ENCODE measurements at regions not wholly inside any gene's neighbourhood (a gene's known extent, or its start where the extent isn't known, plus 50 kb on each side); places are given as distances from the start of the nearest gene placed in this dataset.

DNA sequence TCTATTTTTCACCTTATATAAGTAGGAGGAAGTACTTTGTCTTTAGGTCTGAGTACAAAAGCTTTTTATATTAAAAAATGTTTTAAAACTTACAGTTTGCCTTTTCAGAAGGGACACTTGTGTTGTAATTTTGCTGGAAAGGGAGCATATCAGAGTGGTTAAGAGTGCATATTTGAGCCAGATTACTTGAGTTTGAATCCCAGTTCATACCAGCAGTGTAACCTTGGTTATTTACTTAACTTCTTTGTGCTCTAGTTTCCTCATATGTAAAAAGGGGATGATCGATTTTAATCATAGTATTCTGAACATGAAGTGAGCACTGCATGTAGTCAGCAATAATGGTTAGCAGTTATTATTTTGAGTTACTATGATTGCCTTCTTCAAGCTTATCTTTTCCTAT is 78.3 kb upstream of the SLC4A4 start:
- no peaks in the 10 kb centered on the region for H3K9me3 ChIP-seq (ENCODE audit: control insufficient read depth in 2 of 2, insufficient read depth in 1 of 2, low read depth in 1 of 2, low read length in 1 of 2)
- H3K4me1 ChIP-seq (ENCODE audit: control insufficient read depth in 2 of 2, insufficient read depth in 2 of 2, low read length in 1 of 2), result peaks cover 0 to 2% of the 10 kb centered on the region in 2 donors
- no peaks in the 10 kb centered on the region for H3K27me3 ChIP-seq (ENCODE audit: control insufficient read depth in 1 of 2, insufficient read depth in 2 of 2, low read length in 2 of 2)
- no peak overlapping the region for H3K4me3 ChIP-seq (ENCODE audit: low read depth in 1 of 2, low read length in 2 of 2)
- no peak overlapping the region for H3K27ac ChIP-seq (ENCODE audit: low read depth in 2 of 2, low read length in 1 of 2)
- WGBS, 2 donors, result 37 to 55% methylated on average over 1 of the region's 1 CpG
- H3K36me3 ChIP-seq (ENCODE audit: control insufficient read depth in 2 of 2, insufficient read depth in 2 of 2, low read length in 1 of 2), result no peaks in the 10 kb centered on the region

DNA sequence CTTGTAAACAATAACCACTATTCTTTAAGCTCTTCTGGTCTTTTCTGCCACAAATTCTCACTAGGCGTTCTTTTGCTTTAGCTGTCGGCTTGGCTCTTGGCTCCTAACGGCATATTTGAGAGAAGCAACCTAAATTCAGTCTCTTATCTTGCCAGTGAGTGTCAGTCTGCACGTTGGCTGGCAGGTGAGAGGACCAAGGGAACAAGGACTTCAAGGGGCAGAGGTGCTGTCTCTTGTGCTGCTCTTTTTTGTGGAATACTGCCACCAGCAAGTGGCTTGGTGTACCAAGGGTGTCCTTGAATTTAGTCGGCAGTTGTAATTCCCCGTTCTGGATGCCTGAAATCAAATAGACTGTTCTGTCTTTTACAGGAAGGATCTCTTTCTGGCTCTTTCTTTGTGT is 77.8 kb upstream of the SLC4A4 start:
- no peaks in the 10 kb centered on the region for H3K9me3 ChIP-seq (ENCODE audit: control insufficient read depth in 2 of 2, insufficient read depth in 1 of 2, low read depth in 1 of 2, low read length in 1 of 2)
- WGBS, 2 donors, result 54 to 61% methylated on average over 6 of the region's 6 CpGs
- H3K4me3 ChIP-seq (ENCODE audit: low read depth in 1 of 2, low read length in 2 of 2), result no peak overlapping the region
- H3K36me3 ChIP-seq (ENCODE audit: control insufficient read depth in 2 of 2, insufficient read depth in 2 of 2, low read length in 1 of 2), result no peaks in the 10 kb centered on the region
- peaks cover 0 to 2% of the 10 kb centered on the region in 2 donors for H3K4me1 ChIP-seq (ENCODE audit: control insufficient read depth in 2 of 2, insufficient read depth in 2 of 2, low read length in 1 of 2)
- no peak overlapping the region for H3K27ac ChIP-seq (ENCODE audit: low read depth in 2 of 2, low read length in 1 of 2)
- no peaks in the 10 kb centered on the region for H3K27me3 ChIP-seq (ENCODE audit: control insufficient read depth in 1 of 2, insufficient read depth in 2 of 2, low read length in 2 of 2)

DNA sequence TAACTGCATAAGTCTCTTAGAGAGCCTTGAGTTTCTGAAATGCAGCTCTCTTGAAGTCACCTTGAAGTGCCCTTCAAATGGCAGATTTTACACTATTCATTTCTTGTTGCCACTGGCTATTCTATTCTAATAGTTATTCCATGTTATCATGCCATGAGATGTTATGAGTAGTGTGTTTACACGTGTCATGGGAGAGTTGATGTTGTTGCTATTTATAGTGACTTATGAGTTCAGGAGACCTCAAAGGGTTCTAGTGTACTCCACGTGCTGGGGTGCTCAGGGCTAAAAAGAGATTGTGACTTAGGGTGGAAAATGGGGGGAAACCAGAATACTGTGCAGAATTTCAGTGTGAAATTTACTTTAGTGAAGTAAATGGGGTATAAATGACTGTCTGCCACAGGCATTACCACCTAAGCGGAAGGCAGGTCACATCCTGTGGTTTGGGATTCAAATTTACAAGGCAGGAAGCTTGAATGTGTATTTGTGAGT is 77.1 kb upstream of the SLC4A4 start:
- Histone ChIP-seq H3K27me3 (ENCODE audit: control insufficient read depth in 1 of 2, insufficient read depth in 2 of 2, low read length in 2 of 2) (no peaks in the 10 kb centered on the region), H3K9me3 (ENCODE audit: control insufficient read depth in 2 of 2, insufficient read depth in 1 of 2, low read depth in 1 of 2, low read length in 1 of 2) (no peaks in the 10 kb centered on the region), H3K4me3 (ENCODE audit: low read depth in 1 of 2, low read length in 2 of 2) (no peak overlapping the region), H3K4me1 (ENCODE audit: control insufficient read depth in 2 of 2, insufficient read depth in 2 of 2, low read length in 1 of 2) (peaks cover 0 to 2% of the 10 kb centered on the region in 2 donors), H3K27ac (ENCODE audit: low read depth in 2 of 2, low read length in 1 of 2) (no peak overlapping the region), H3K36me3 (ENCODE audit: control insufficient read depth in 2 of 2, insufficient read depth in 2 of 2, low read length in 1 of 2) (no peaks in the 10 kb centered on the region)
- 60 to 71% methylated on average over 3 of the region's 3 CpGs for WGBS, 2 donors

DNA sequence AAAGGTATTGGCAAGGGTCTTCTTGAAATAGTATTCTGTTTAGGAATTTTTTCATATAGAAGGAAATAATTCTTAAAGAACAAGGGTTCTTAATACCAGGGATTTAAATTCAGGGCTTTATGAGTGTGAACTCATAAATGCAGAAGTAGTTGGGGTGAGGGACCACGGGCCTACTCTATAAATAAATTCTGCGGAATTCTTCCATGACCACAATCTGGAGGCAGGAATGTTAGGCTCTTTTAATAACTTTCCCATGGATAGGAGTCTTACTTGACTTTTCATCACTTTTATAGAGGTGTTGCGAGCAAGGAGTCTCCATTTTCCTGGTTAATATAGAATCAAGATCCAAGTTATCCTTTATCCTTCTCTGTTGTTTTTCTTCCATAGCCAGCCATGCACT is 76.7 kb upstream of the SLC4A4 start:
- peaks cover 0 to 2% of the 10 kb centered on the region in 2 donors for H3K4me1 ChIP-seq (ENCODE audit: control insufficient read depth in 2 of 2, insufficient read depth in 2 of 2, low read length in 1 of 2)
- no peaks in the 10 kb centered on the region for H3K9me3 ChIP-seq (ENCODE audit: control insufficient read depth in 2 of 2, insufficient read depth in 1 of 2, low read depth in 1 of 2, low read length in 1 of 2)
- H3K27ac ChIP-seq (ENCODE audit: low read depth in 2 of 2, low read length in 1 of 2), result no peak overlapping the region
- H3K36me3 ChIP-seq (ENCODE audit: control insufficient read depth in 2 of 2, insufficient read depth in 2 of 2, low read length in 1 of 2), result no peaks in the 10 kb centered on the region
- no peak overlapping the region for H3K4me3 ChIP-seq (ENCODE audit: low read depth in 1 of 2, low read length in 2 of 2)
- WGBS, 2 donors, result 82 to 85% methylated on average over 3 of the region's 3 CpGs
- H3K27me3 ChIP-seq (ENCODE audit: control insufficient read depth in 1 of 2, insufficient read depth in 2 of 2, low read length in 2 of 2), result no peaks in the 10 kb centered on the region

DNA sequence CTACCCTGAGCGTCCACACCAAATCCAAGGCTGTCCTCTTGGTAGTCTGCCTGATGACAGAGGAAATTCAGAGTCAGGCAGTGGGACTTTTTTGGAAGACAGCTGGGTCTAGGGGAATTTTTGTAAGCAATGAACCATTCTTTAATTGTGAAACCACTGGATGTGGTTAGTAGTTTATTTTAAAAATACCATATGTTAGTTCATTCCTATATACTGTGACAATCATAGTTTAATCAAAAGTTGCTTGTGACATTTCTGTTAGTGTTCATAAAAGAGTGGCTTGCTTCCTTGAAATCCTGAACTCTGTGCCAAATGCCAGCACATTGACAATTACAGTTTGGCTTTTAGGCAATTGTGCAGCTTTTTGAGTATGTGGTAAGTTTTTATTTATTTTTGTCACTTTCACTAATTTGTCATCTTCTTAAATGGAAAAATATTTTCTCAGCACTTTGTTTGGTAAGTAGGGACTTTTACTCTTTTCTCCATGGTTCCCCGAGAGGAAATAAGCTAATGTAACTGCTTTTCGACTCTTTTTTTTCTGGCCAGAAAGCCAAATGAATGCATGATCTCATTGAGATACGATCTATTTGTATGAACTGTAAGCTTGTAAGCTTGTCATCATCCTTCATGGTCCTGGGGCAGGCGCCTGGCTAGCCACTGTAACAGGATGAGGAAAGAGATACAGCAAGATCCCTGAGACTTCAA is 72.6 kb upstream of the SLC4A4 start:
- no peak overlapping the region for H3K4me3 ChIP-seq (ENCODE audit: low read depth in 1 of 2, low read length in 2 of 2)
- WGBS, 2 donors, result 65 to 67% methylated on average over 5 of the region's 5 CpGs
- H3K27me3 ChIP-seq (ENCODE audit: control insufficient read depth in 1 of 2, insufficient read depth in 2 of 2, low read length in 2 of 2), result no peaks in the 10 kb centered on the region
- no peaks in the 10 kb centered on the region for H3K36me3 ChIP-seq (ENCODE audit: control insufficient read depth in 2 of 2, insufficient read depth in 2 of 2, low read length in 1 of 2)
- H3K9me3 ChIP-seq (ENCODE audit: control insufficient read depth in 2 of 2, insufficient read depth in 1 of 2, low read depth in 1 of 2, low read length in 1 of 2), result no peaks in the 10 kb centered on the region
- H3K27ac ChIP-seq (ENCODE audit: low read depth in 2 of 2, low read length in 1 of 2), result no peak overlapping the region
- H3K4me1 ChIP-seq (ENCODE audit: control insufficient read depth in 2 of 2, insufficient read depth in 2 of 2, low read length in 1 of 2), result no peaks in the 10 kb centered on the region

GRCh38 chr4:71267244-71267643 is 71.6 kb upstream of the SLC4A4 start:
- WGBS, 2 donors, result 76 to 89% methylated on average over 1 of the region's 1 CpG
- no peak overlapping the region for H3K27ac ChIP-seq (ENCODE audit: low read depth in 2 of 2, low read length in 1 of 2)
- H3K9me3 ChIP-seq (ENCODE audit: control insufficient read depth in 2 of 2, insufficient read depth in 1 of 2, low read depth in 1 of 2, low read length in 1 of 2), result no peaks in the 10 kb centered on the region
- no peaks in the 10 kb centered on the region for H3K4me1 ChIP-seq (ENCODE audit: control insufficient read depth in 2 of 2, insufficient read depth in 2 of 2, low read length in 1 of 2)
- H3K36me3 ChIP-seq (ENCODE audit: control insufficient read depth in 2 of 2, insufficient read depth in 2 of 2, low read length in 1 of 2), result no peaks in the 10 kb centered on the region
- no peaks in the 10 kb centered on the region for H3K27me3 ChIP-seq (ENCODE audit: control insufficient read depth in 1 of 2, insufficient read depth in 2 of 2, low read length in 2 of 2)
- no peak overlapping the region for H3K4me3 ChIP-seq (ENCODE audit: low read depth in 1 of 2, low read length in 2 of 2)

- Histone ChIP-seq H3K4me3 (ENCODE audit: low read depth in 1 of 2, low read length in 2 of 2) (no peak overlapping the region), H3K36me3 (ENCODE audit: control insufficient read depth in 2 of 2, insufficient read depth in 2 of 2, low read length in 1 of 2) (no peaks in the 10 kb centered on the region), H3K4me1 (ENCODE audit: control insufficient read depth in 2 of 2, insufficient read depth in 2 of 2, low read length in 1 of 2) (no peaks in the 10 kb centered on the region), H3K27ac (ENCODE audit: low read depth in 2 of 2, low read length in 1 of 2) (no peak overlapping the region), H3K9me3 (ENCODE audit: control insufficient read depth in 2 of 2, insufficient read depth in 1 of 2, low read depth in 1 of 2, low read length in 1 of 2) (no peaks in the 10 kb centered on the region), H3K27me3 (ENCODE audit: control insufficient read depth in 1 of 2, insufficient read depth in 2 of 2, low read length in 2 of 2) (no peaks in the 10 kb centered on the region)
- WGBS, 2 donors, result 77 to 83% methylated on average over 4 of the region's 4 CpGs
Observed at GRCh38 chr4:71268166-71268565, 70.7 kb upstream of the SLC4A4 start.

DNA sequence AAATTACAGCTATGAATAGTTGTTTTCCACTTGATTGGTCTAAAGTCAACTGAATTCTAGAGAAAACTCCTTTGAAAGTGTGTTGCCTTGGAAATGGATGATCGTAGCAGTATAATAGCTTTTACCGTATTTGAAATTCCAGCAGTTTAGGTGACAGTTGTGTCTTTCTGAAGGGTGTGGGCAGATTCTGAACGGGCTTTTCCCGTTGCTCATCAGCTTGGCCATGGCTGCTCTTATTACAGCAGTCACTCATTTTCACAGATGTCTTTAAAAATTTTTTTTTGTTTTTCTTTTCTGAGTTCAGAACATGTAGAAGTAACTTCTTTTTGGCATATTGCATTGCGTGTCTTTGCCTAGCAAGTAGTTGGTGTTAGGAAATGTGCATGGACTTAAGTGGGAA is 69.6 kb upstream of the SLC4A4 start:
- H3K27me3 ChIP-seq (ENCODE audit: control insufficient read depth in 1 of 2, insufficient read depth in 2 of 2, low read length in 2 of 2), result no peaks in the 10 kb centered on the region
- H3K36me3 ChIP-seq (ENCODE audit: control insufficient read depth in 2 of 2, insufficient read depth in 2 of 2, low read length in 1 of 2), result no peaks in the 10 kb centered on the region
- no peaks in the 10 kb centered on the region for H3K9me3 ChIP-seq (ENCODE audit: control insufficient read depth in 2 of 2, insufficient read depth in 1 of 2, low read depth in 1 of 2, low read length in 1 of 2)
- no peaks in the 10 kb centered on the region for H3K4me1 ChIP-seq (ENCODE audit: control insufficient read depth in 2 of 2, insufficient read depth in 2 of 2, low read length in 1 of 2)
- no peak overlapping the region for H3K27ac ChIP-seq (ENCODE audit: low read depth in 2 of 2, low read length in 1 of 2)
- 91% methylated on average over 5 of the region's 5 CpGs for WGBS, 2 donors
- H3K4me3 ChIP-seq (ENCODE audit: low read depth in 1 of 2, low read length in 2 of 2), result no peak overlapping the region

DNA sequence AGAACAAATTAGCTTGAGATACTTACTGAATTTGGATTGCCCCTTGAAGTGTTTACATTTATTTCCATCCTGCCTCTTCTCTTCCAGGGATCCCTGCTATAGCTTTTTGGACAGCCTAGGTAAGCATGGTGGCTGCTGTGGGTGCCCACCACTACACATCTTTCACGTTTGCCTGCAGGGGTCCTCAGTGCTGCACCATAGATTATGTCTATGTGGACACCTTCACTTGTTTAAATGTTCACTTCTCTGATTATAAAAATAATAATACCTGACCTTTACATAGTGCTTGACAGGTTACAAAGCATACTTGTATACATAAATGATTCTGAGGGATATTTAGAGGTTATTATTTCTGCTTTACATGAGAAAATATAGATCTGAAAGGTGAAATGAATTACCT is 67.9 kb upstream of the SLC4A4 start:
- no peaks in the 10 kb centered on the region for H3K9me3 ChIP-seq (ENCODE audit: control insufficient read depth in 2 of 2, insufficient read depth in 1 of 2, low read depth in 1 of 2, low read length in 1 of 2)
- no peak overlapping the region for H3K4me3 ChIP-seq (ENCODE audit: low read depth in 1 of 2, low read length in 2 of 2)
- H3K27ac ChIP-seq (ENCODE audit: low read depth in 2 of 2, low read length in 1 of 2), result no peak overlapping the region
- H3K4me1 ChIP-seq (ENCODE audit: control insufficient read depth in 2 of 2, insufficient read depth in 2 of 2, low read length in 1 of 2), result no peaks in the 10 kb centered on the region
- no peaks in the 10 kb centered on the region for H3K36me3 ChIP-seq (ENCODE audit: control insufficient read depth in 2 of 2, insufficient read depth in 2 of 2, low read length in 1 of 2)
- H3K27me3 ChIP-seq (ENCODE audit: control insufficient read depth in 1 of 2, insufficient read depth in 2 of 2, low read length in 2 of 2), result no peaks in the 10 kb centered on the region
- WGBS, 2 donors, result 34 to 35% methylated on average over 1 of the region's 1 CpG

DNA sequence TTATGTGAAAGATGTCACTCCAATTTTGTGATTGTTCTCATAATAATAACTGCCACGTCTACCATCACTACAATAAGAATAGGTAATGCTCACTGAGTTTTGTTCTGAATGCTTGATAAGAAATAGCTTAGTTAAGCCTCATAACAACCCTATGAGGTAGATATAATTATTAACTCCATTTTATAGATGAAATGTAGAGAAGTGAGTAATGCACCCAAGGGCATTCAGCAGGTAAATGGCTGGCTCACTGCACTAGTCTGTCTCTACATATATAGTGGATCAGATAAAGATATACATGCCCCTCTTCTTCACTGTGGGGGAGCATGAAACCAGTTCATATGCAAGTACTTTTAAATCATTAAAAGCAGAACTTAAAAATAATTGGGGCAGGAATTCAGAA is 65.8 kb upstream of the SLC4A4 start:
- no peak overlapping the region for H3K4me3 ChIP-seq (ENCODE audit: low read depth in 1 of 2, low read length in 2 of 2)
- no peak overlapping the region for H3K27ac ChIP-seq (ENCODE audit: low read depth in 2 of 2, low read length in 1 of 2)
- H3K36me3 ChIP-seq (ENCODE audit: control insufficient read depth in 2 of 2, insufficient read depth in 2 of 2, low read length in 1 of 2), result no peaks in the 10 kb centered on the region
- 80 to 97% methylated on average over 1 of the region's 1 CpG for WGBS, 2 donors
- H3K4me1 ChIP-seq (ENCODE audit: control insufficient read depth in 2 of 2, insufficient read depth in 2 of 2, low read length in 1 of 2), result no peaks in the 10 kb centered on the region
- no peaks in the 10 kb centered on the region for H3K9me3 ChIP-seq (ENCODE audit: control insufficient read depth in 2 of 2, insufficient read depth in 1 of 2, low read depth in 1 of 2, low read length in 1 of 2)
- H3K27me3 ChIP-seq (ENCODE audit: control insufficient read depth in 1 of 2, insufficient read depth in 2 of 2, low read length in 2 of 2), result no peaks in the 10 kb centered on the region
